ENCODE measurements at regions not wholly inside any gene's neighbourhood (a gene's known extent, or its start where the extent isn't known, plus 50 kb on each side); places are given as distances from the start of the nearest gene placed in this dataset.

GRCh38 chr14:58865514-58866281 is 227.9 kb downstream of the DACT1 start:
- H4K91ac ChIP-seq (replicated peaks; ENCODE audit: insufficient read length, low read length) = no peak overlapping the region
- FAIRE-seq = no peak
- H3K23me2 ChIP-seq (ENCODE audit: low read depth, low read length) = no peaks in the 10 kb centered on the region; the same call in 1 of the 2 replicates
- no peak overlapping the region for H2BK120ac ChIP-seq (replicated peaks; ENCODE audit: low read depth, low read length)
- ChIA-PET POLR2A (ENCODE audit: partially characterized antibody) (no interaction called here), CTCF (ENCODE audit: partially characterized antibody) (interaction anchor here (0.5 to 1.2 kb wide), 6 partner anchors 8 to 227 kb away, joined by 3 read pairs; no protein-coding TSS in a partner anchor)
- no peaks in the 10 kb centered on the region for H3K79me2 ChIP-seq (ENCODE audit: control insufficient read depth in 1 of 2, insufficient read depth in 2 of 2, low read length in 2 of 2)
- H2BK5ac ChIP-seq (ENCODE audit: low read depth, low read length) = no peak overlapping the region
- DNase-seq (ENCODE audit: low read depth in 1 of 2, low spot score in 2 of 2) = no peak
- TF ChIP-seq BCL11A (IDR thresholded peaks at IDR 0.05; ENCODE audit: low read depth in 2 of 2, low read length in 2 of 2) (no peak), SRF (IDR thresholded peaks at IDR 0.05; ENCODE audit: low read depth, low read length) (no peak), POLR2AphosphoS5 (IDR thresholded peaks at IDR 0.05; ENCODE audit: low read depth, low read length) (no peak), EZH2 (IDR thresholded peaks at IDR 0.05; ENCODE audit: low read depth, low read length, severe bottlenecking) (no peak), NANOG (IDR thresholded peaks at IDR 0.05; ENCODE audit: insufficient read depth, low read depth, low read length, poor library complexity, severe bottlenecking) (no peak), KDM1A (IDR thresholded peaks at IDR 0.05; ENCODE audit: borderline replicate concordance, low read length) (no peak), RAD21 (IDR thresholded peaks at IDR 0.05 in 1 of 2, conservative IDR thresholded peaks at IDR 0.05 in 1 of 2; ENCODE audit: low read depth in 2 of 2, low read length in 2 of 2) (no peak)
- H3K23ac ChIP-seq (ENCODE audit: insufficient read length) = no peak overlapping the region
- no peaks in the 10 kb centered on the region for H3K9me3 ChIP-seq (ENCODE audit: insufficient read depth in 2 of 2, low read depth in 1 of 2, low read length in 1 of 2)
- H2BK20ac ChIP-seq (ENCODE audit: low read length) = no peak overlapping the region
- no peak overlapping the region for H3K14ac ChIP-seq (ENCODE audit: insufficient read length)
- no peak overlapping the region for H3K4me2 ChIP-seq (ENCODE audit: insufficient read depth in 1 of 2, low read depth in 2 of 2, low read length in 2 of 2)
- H2AFZ ChIP-seq (ENCODE audit: low read length) = no peak overlapping the region
- H3K27me3 ChIP-seq (replicated peaks in 1 of 4; ENCODE audit: control insufficient read depth in 3 of 4, extremely low read depth in 1 of 4, insufficient read depth in 3 of 4, low read length in 3 of 4) = no peaks in the 10 kb centered on the region
- H2BK12ac ChIP-seq (ENCODE audit: low read depth, low read length) = no peak overlapping the region
- no peak overlapping the region for H3K9ac ChIP-seq (replicated peaks in 1 of 4; ENCODE audit: extremely low read depth in 1 of 4, low read depth in 3 of 4, low read length in 3 of 4)
- H3K4me1 ChIP-seq (replicated peaks in 1 of 4; ENCODE audit: control insufficient read depth in 3 of 4, insufficient read depth in 4 of 4, low read length in 3 of 4) = no peaks in the 10 kb centered on the region
- H3K4me3 ChIP-seq (ENCODE audit: extremely low read depth in 1 of 4, insufficient read depth in 2 of 4, low read depth in 3 of 4, low read length in 4 of 4) = no peak overlapping the region
- H3K79me1 ChIP-seq (ENCODE audit: low read depth, low read length) = no peaks in the 10 kb centered on the region
- H4K5ac ChIP-seq (ENCODE audit: insufficient read length, low read depth, low read length) = no peak overlapping the region
- H3K36me3 ChIP-seq (ENCODE audit: control insufficient read depth in 2 of 4, insufficient read depth in 4 of 4, low read length in 3 of 4) = no peaks in the 10 kb centered on the region
- H3K56ac ChIP-seq (replicated peaks; ENCODE audit: insufficient read length, low read depth, low read length) = no peak overlapping the region
- H3K27ac ChIP-seq (ENCODE audit: low read depth, low read length) = no peak overlapping the region
- no peak overlapping the region for H3K18ac ChIP-seq (ENCODE audit: extremely low read depth, low read length)
- no peak overlapping the region for H2BK15ac ChIP-seq (ENCODE audit: low read length)
- H3K4ac ChIP-seq (replicated peaks; ENCODE audit: insufficient read length, low read depth, low read length) = no peak overlapping the region
- no peak overlapping the region for H2AK5ac ChIP-seq (ENCODE audit: low read depth, low read length)
- 86% methylated on average over 6 of the region's 6 CpGs; no CpG with 5 or more reads in 1 of the 2 experiments for WGBS, 2 experiments (ENCODE audit: extremely low coverage in 1 of 2, insufficient coverage in 1 of 2, insufficient read length in 1 of 2, insufficient replicate concordance in 2 of 2, low coverage in 1 of 2, low lambda C conversion rate in 2 of 2, missing lambda C conversion rate in 1 of 2)
- H4K8ac ChIP-seq (ENCODE audit: extremely low read depth, insufficient read depth, low read length) = no peak overlapping the region
- no peaks in the 10 kb centered on the region for H4K20me1 ChIP-seq (replicated peaks in 1 of 2; ENCODE audit: control insufficient read depth in 1 of 2, insufficient read depth in 2 of 2, low read length in 2 of 2)
